H7 (cell line): ENCODE measurements at regions not wholly inside any gene's neighbourhood (a gene's known extent, or its start where the extent isn't known, plus 50 kb on each side); places are given as distances from the start of the nearest gene placed in this dataset.

Experiments used
- DNase-seq: peaks from one replicate; pipeline ENCODE4 v3.0.0; 2012
- H3K27me3 ChIP-seq: 2 replicates; pipeline ENCODE4 v1.6.0; 2011; ENCODE audit warnings: mild to moderate bottlenecking, low read length; ENCODE audit not compliant: control insufficient read depth, insufficient read depth
- H3K36me3 ChIP-seq: replicated peaks from 2 replicates; pipeline ENCODE4 v1.5.1; 2011; ENCODE audit warnings: low read length; ENCODE audit not compliant: control insufficient read depth, insufficient read depth
- H3K4me3 ChIP-seq: 2 replicates; pipeline ENCODE4 v1.5.1; 2011; ENCODE audit warnings: low read depth, mild to moderate bottlenecking, control low read depth, low read length, moderate library complexity; ENCODE audit not compliant: insufficient read depth

DNA sequence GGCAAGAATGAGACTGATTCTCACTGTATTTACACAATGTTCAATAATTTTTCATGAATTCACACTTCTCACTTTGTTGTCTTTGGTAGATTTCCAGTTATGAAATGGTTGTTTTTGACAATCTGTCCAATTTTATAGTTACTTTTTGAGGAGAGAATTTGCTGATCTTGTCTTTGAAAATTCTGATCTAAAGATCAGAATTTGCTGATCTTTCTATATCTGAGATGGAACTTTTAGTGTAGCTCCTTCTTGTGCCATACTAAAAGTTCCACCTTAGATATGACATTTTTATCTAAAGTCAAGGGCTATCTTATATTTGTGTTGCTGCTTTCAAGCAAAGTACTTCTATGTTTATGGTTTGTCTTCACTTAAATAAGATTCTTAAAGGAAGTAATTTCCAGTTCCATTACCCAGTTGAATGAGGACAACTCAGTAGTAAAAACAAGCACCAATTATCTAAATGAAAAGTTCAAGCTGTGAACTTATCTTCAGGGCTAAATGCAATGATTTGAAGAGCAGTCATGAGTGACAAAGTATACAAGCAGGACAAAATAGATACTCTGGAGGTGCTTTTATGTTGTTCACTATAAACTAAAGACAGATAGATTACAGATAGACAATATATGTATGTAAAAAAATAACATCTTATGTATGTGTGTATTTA is 76.4 kb upstream of the FOXG1 start:
- H3K27me3 ChIP-seq, result no peaks in the 10 kb centered on the region
- no peak for DNase-seq
- no peaks in the 10 kb centered on the region for H3K36me3 ChIP-seq
- H3K4me3 ChIP-seq, result no peak overlapping the region

DNA sequence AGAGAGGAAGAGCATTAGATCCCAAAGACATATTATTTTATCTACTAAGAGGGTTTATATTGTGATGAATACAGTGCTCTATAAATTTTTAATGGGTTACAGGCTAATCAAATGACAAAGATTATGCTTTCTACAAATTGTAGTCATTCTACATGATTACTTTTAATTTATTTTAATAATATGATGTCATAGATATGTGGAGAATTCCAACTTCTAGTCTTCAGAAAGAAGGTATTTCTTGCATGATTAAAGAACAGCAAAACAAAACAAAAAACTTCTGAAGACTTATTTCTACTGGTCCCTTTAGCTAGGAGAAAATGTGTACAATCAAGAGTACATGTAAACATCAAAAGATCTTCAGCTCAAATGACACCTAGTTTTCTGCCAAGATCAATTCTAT is 71.5 kb upstream of the FOXG1 start:
- no peak for DNase-seq
- H3K36me3 ChIP-seq, result no peaks in the 10 kb centered on the region

DNA sequence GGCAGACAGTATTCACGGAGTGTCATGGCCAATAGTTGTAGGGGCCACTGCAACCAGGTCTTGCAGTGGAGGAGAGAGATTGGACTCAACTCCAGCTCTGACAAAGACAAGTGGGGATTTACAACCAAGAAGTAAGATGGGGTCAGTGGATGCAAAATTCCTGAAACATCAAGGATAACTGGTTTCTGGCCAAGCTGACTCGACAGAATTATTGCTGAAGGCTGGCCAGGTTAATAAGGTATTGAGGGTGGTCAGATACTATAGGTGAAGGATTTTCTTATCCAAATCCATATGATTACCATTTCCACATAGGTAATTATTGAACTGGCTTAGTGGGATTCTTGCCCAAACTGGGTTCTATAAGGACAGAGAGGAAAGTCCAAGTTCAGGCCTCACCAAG is 64.9 kb upstream of the FOXG1 start:
- Histone ChIP-seq H3K4me3 (no peak overlapping the region), H3K27me3 (no peaks in the 10 kb centered on the region), H3K36me3 (no peaks in the 10 kb centered on the region)
- DNase-seq, result no peak

More for the DNA sequence above, 71.5 kb upstream of the FOXG1 start:
- H3K27me3 ChIP-seq, result no peaks in the 10 kb centered on the region
- H3K4me3 ChIP-seq, result no peak overlapping the region

DNA sequence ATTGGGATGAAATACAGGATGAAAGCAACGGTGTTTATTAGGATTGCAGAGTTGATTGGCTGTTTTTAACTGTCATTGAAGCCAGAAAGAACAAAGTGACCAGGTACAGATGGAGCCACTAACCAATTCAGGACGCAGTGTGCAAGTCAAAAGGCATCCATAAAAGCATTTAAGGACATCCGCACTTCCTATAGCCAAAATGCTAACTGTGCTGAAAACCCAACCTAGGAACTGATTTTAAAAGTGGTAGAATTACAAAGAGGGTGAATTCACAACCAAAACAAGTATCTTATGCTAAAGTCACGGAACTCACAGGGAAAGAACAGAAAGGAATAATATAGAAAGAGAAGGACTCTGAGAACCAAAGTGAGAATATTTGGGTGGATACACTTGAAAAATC is 63.1 kb upstream of the FOXG1 start:
- DNase-seq, result no peak
- Histone ChIP-seq H3K27me3 (no peaks in the 10 kb centered on the region), H3K4me3 (no peak overlapping the region), H3K36me3 (no peaks in the 10 kb centered on the region)

DNA sequence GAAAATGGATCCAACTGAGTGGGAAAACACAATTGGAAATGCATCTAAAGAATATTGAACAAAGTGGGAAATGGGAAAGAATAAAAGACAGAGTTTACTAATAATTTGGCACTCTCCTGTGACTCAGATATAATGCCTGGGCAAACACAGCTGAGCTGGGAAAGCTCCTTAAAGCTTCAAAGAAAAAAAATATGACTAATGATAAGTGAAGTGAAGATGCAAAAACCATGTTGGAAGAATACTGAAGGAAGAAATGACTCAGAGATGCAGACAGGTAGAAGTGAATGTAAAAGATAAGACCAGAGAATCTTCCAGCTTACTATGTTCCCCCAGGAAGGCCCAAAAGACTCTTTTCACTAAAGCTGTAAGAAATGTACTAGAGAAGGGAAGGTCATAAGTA is 62.4 kb upstream of the FOXG1 start:
- H3K4me3 ChIP-seq, result no peak overlapping the region
- no peaks in the 10 kb centered on the region for H3K27me3 ChIP-seq
- DNase-seq, result no peak
- H3K36me3 ChIP-seq, result no peaks in the 10 kb centered on the region

DNA sequence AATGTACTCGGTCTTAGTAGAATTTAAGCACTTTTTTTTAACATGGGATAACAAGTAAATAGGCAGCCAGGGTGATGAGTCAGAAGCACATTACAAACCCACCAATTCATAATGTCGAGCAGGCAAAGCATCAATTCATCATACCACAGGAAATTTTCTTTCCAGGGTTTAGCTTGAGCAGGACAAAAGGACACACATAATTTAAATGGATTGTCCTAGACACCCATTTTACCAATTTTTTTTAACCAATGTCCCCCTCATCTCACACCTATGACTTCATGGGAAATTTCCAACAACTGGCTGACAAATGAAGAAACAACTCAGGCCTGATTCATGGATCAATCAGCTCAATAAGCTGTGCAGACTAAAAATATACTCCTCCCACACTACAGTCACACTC is 58.8 kb upstream of the FOXG1 start:
- DNase-seq, result no peak
- H3K36me3 ChIP-seq, result no peaks in the 10 kb centered on the region
- H3K27me3 ChIP-seq, result no peaks in the 10 kb centered on the region
- no peak overlapping the region for H3K4me3 ChIP-seq

DNA sequence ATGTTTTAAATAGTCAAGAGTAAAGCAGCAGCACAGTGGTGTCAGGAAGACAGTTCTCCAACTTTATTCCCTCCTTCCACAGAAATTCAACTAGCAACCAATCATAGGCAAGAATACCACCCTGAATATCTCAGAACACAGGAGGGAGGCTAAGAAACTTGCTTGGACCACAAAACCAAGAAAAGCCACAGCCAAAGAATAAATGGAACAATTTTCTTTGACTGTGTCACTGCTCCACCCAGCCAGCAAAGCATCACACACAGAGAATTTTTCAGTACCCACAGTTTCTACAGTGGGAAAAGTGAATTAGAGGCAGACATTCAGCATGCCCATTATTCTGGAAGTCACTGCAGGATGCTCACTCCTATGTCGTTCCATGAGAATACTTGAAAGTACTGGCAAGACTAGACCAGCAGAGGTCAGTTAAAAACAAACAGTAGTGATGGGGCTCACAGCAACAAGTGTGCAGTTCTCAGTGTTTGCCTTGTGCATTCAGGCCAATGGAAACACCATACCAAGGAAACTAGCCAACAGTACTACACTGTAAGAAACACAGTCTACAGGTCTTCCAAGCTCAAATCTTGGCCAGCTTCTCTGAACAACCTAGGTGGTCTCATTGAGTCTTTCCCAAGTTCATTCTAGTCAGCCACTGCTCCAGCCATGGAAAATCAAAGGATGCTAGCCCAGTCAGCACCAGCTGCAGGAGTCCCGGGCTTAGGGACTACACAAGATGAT is 56.8 kb upstream of the FOXG1 start:
- no peaks in the 10 kb centered on the region for H3K36me3 ChIP-seq
- DNase-seq, result peak; percentile 7
- H3K27me3 ChIP-seq, result no peaks in the 10 kb centered on the region
- no peak overlapping the region for H3K4me3 ChIP-seq
